HL-60 (cell line): ENCODE measurements at regions not wholly inside any gene's neighbourhood (a gene's known extent, or its start where the extent isn't known, plus 50 kb on each side); places are given as distances from the start of the nearest gene placed in this dataset.

Experiments used
- POLR2AphosphoS5 ChIP-seq: IDR thresholded peaks from 2 replicates; pipeline ENCODE4 v1.6.1; 2012; ENCODE audit warnings: low read depth
- SPI1 ChIP-seq: IDR thresholded peaks from 2 replicates; pipeline ENCODE4 v1.6.1; 2012; ENCODE audit warnings: low read depth, mild to moderate bottlenecking, borderline replicate concordance
- TF ChIP-seq, protein P1 (sequence below): IDR thresholded peaks from one replicate; pipeline ENCODE4 v1.5.1; 2011; ENCODE audit warnings: low read length, control low read depth, inconsistent platforms; ENCODE audit not compliant: insufficient read depth
- TF ChIP-seq, protein P2 (sequence below): IDR thresholded peaks from 2 replicates; pipeline ENCODE4 v1.6.1; 2012; ENCODE audit warnings: low read depth; ENCODE audit not compliant: insufficient replicate concordance

DNA sequence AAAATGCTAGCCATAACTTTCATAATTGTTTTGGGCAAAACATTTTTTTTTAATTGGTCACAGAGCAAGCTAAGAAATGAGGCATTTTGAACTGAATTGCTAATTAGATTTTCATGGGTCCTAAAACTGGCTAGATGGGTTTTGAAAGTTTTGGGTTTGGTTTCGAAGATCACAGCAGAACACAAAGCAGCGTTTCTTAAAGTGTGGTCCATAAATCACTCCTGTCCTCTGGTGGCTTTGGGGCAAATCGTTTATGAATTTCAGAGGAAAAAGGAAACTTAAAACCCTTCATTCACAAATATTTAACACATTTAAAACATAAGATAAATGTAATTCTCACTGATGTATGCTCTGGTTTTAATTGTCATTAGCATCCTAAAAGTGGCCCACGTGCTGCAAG, 503.7 kb downstream of the SPATA31D1 start:
- TF ChIP-seq, protein P1, sequence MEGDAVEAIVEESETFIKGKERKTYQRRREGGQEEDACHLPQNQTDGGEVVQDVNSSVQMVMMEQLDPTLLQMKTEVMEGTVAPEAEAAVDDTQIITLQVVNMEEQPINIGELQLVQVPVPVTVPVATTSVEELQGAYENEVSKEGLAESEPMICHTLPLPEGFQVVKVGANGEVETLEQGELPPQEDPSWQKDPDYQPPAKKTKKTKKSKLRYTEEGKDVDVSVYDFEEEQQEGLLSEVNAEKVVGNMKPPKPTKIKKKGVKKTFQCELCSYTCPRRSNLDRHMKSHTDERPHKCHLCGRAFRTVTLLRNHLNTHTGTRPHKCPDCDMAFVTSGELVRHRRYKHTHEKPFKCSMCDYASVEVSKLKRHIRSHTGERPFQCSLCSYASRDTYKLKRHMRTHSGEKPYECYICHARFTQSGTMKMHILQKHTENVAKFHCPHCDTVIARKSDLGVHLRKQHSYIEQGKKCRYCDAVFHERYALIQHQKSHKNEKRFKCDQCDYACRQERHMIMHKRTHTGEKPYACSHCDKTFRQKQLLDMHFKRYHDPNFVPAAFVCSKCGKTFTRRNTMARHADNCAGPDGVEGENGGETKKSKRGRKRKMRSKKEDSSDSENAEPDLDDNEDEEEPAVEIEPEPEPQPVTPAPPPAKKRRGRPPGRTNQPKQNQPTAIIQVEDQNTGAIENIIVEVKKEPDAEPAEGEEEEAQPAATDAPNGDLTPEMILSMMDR, result no peak
- TF ChIP-seq POLR2AphosphoS5 (no peak), SPI1 (no peak)
- TF ChIP-seq, protein P2, sequence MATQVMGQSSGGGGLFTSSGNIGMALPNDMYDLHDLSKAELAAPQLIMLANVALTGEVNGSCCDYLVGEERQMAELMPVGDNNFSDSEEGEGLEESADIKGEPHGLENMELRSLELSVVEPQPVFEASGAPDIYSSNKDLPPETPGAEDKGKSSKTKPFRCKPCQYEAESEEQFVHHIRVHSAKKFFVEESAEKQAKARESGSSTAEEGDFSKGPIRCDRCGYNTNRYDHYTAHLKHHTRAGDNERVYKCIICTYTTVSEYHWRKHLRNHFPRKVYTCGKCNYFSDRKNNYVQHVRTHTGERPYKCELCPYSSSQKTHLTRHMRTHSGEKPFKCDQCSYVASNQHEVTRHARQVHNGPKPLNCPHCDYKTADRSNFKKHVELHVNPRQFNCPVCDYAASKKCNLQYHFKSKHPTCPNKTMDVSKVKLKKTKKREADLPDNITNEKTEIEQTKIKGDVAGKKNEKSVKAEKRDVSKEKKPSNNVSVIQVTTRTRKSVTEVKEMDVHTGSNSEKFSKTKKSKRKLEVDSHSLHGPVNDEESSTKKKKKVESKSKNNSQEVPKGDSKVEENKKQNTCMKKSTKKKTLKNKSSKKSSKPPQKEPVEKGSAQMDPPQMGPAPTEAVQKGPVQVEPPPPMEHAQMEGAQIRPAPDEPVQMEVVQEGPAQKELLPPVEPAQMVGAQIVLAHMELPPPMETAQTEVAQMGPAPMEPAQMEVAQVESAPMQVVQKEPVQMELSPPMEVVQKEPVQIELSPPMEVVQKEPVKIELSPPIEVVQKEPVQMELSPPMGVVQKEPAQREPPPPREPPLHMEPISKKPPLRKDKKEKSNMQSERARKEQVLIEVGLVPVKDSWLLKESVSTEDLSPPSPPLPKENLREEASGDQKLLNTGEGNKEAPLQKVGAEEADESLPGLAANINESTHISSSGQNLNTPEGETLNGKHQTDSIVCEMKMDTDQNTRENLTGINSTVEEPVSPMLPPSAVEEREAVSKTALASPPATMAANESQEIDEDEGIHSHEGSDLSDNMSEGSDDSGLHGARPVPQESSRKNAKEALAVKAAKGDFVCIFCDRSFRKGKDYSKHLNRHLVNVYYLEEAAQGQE, result no peak
